Neural cell (in vitro differentiated cells): ENCODE measurements at regions not wholly inside any gene's neighbourhood (a gene's known extent, or its start where the extent isn't known, plus 50 kb on each side); places are given as distances from the start of the nearest gene placed in this dataset.

ENCODE experiments used
- H2AFZ ChIP-seq: fragments of 200-600, 300-800 bp; sonication (generic), shearing (Covaris generic); 2 replicates; pipeline ENCODE4 v1.6.0; 2014; ENCODE audit warnings: low read depth, mild to moderate bottlenecking, antibody characterized with exemption, low read length, moderate library complexity
- H3F3A ChIP-seq: fragments of 200-600 bp; shearing (Covaris generic); 2 replicates; pipeline ENCODE4 v1.6.1; 2016; ENCODE audit warnings: mild to moderate bottlenecking, moderate library complexity, mixed read lengths, antibody characterized with exemption, low read length; ENCODE audit not compliant: insufficient read depth, poor library complexity, severe bottlenecking
- H3K27ac ChIP-seq: fragments of 200-600, 300-800 bp; sonication (generic), shearing (Covaris generic); 2 replicates; pipeline ENCODE4 v1.5.1; 2014; ENCODE audit warnings: mild to moderate bottlenecking, low read length, moderate library complexity
- H3K27me3 ChIP-seq: fragments of 300-800, 200-600 bp; sonication (generic), shearing (Covaris generic); 2 replicates; pipeline ENCODE4 v1.6.0; 2014; ENCODE audit warnings: mild to moderate bottlenecking, low read depth, low read length, moderate library complexity; ENCODE audit not compliant: insufficient read depth
- H3K36me3 ChIP-seq: fragments of 300-800, 200-600 bp; sonication (generic), shearing (Covaris generic); 2 replicates; pipeline ENCODE4 v1.5.1; 2014; ENCODE audit warnings: mild to moderate bottlenecking, antibody characterized with exemption, low read length, moderate library complexity; ENCODE audit not compliant: insufficient read depth
- H3K4me2 ChIP-seq: fragments of 300-800, 200-600 bp; sonication (generic), shearing (Covaris generic); 2 replicates; pipeline ENCODE4 v1.6.0; 2014; ENCODE audit warnings: mild to moderate bottlenecking, low read length
- H3K4me3 ChIP-seq: fragments of 300-800, 200-600 bp; sonication (generic), shearing (Covaris generic); 2 replicates; pipeline ENCODE4 v1.5.1; 2014; ENCODE audit warnings: mild to moderate bottlenecking, low read length, moderate library complexity
- H3K79me2 ChIP-seq: fragments of 200-600 bp; shearing (Covaris generic); replicated peaks from 2 replicates; pipeline ENCODE4 v1.6.0; 2014; ENCODE audit warnings: mild to moderate bottlenecking, low read length, moderate library complexity; ENCODE audit not compliant: insufficient read depth
- H3K9ac ChIP-seq: fragments of 300-800, 200-600 bp; sonication (generic), shearing (Covaris generic); 2 replicates; pipeline ENCODE4 v1.6.1; 2016; ENCODE audit warnings: mild to moderate bottlenecking, low read length, mixed read lengths
- H3K9me2 ChIP-seq: fragments of 200-600 bp; shearing (Covaris generic); 2 replicates; pipeline ENCODE4 v1.6.1; 2016; ENCODE audit warnings: mild to moderate bottlenecking, low read length, mixed read lengths; ENCODE audit not compliant: insufficient read depth
- H3K9me3 ChIP-seq: fragments of 200-600, 300-800 bp; sonication (generic), shearing (Covaris generic); 2 replicates; pipeline ENCODE4 v1.6.1; 2016; ENCODE audit warnings: mild to moderate bottlenecking, mixed run types, low read length, moderate library complexity, mixed read lengths
- H4K20me1 ChIP-seq: fragments of 200-600 bp; shearing (Covaris generic); 2 replicates; pipeline ENCODE4 v1.6.1; 2016; ENCODE audit warnings: mild to moderate bottlenecking, mixed run types; ENCODE audit not compliant: insufficient read depth
- CTCF ChIP-seq: fragments of 450-650 bp; IDR thresholded peaks from 2 replicates; pipeline ENCODE4 v1.5.1; 2014; ENCODE audit warnings: antibody characterized with exemption, mild to moderate bottlenecking, moderate library complexity; ENCODE audit not compliant: poor library complexity, severe bottlenecking
- EP300 ChIP-seq: fragments of 450-650 bp; conservative IDR thresholded peaks from 2 replicates; pipeline ENCODE4 v1.6.1; 2014; ENCODE audit warnings: antibody characterized with exemption, mild to moderate bottlenecking, moderate library complexity; ENCODE audit not compliant: poor library complexity, severe bottlenecking
- EZH2 ChIP-seq: fragments of 200-600, 300-800 bp; shearing (Covaris generic), sonication (generic); IDR thresholded peaks from 2 replicates; pipeline ENCODE4 v1.6.1; 2014; ENCODE audit warnings: antibody characterized with exemption, low read length, borderline replicate concordance, mild to moderate bottlenecking; ENCODE audit not compliant: insufficient read depth, poor library complexity, severe bottlenecking
- MXI1 ChIP-seq: fragments of 450-650 bp; conservative IDR thresholded peaks from 2 replicates; pipeline ENCODE4 v1.6.1; 2014; ENCODE audit warnings: antibody characterized with exemption, mild to moderate bottlenecking; ENCODE audit not compliant: poor library complexity, severe bottlenecking
- POLR2AphosphoS5 ChIP-seq: IDR thresholded peaks from 2 replicates; pipeline ENCODE4 v1.6.1; 2012
- RAD21 ChIP-seq: fragments of 450-650 bp; conservative IDR thresholded peaks from 2 replicates; pipeline ENCODE4 v1.6.1; 2014; ENCODE audit warnings: antibody characterized with exemption, mild to moderate bottlenecking, moderate library complexity
- REST ChIP-seq: IDR thresholded peaks from 2 replicates; pipeline ENCODE4 v1.6.1; 2012; ENCODE audit warnings: borderline replicate concordance
- SMC3 ChIP-seq: fragments of 450-650 bp; conservative IDR thresholded peaks from 2 replicates; pipeline ENCODE4 v1.6.1; 2014; ENCODE audit warnings: antibody characterized with exemption, mild to moderate bottlenecking, moderate library complexity; ENCODE audit not compliant: poor library complexity
- TAF1 ChIP-seq: IDR thresholded peaks from 2 replicates; pipeline ENCODE4 v1.6.1; 2012; ENCODE audit warnings: low read depth

- no peaks in the 10 kb centered on the region for H3K9me3 ChIP-seq
- no peaks in the 10 kb centered on the region for H3K27me3 ChIP-seq
- TF ChIP-seq EZH2 (no peak), RAD21 (no peak), POLR2AphosphoS5 (no peak), TAF1 (no peak), REST (no peak), MXI1 (no peak), EP300 (no peak), SMC3 (no peak), CTCF (no peak)
- no peak overlapping the region for H3K4me2 ChIP-seq
- no peak overlapping the region for H2AFZ ChIP-seq
- H3F3A ChIP-seq, result no peaks in the 10 kb centered on the region
- H3K9me2 ChIP-seq, result no peaks in the 10 kb centered on the region
- H3K4me3 ChIP-seq, result no peak overlapping the region
- H3K9ac ChIP-seq, result no peak overlapping the region
- no peaks in the 10 kb centered on the region for H3K36me3 ChIP-seq
- no peaks in the 10 kb centered on the region for H3K79me2 ChIP-seq
- no peak overlapping the region for H3K27ac ChIP-seq
- no peaks in the 10 kb centered on the region for H4K20me1 ChIP-seq
Measured at GRCh38 chr3:118400886-118401285, 633.8 kb downstream of the IGSF11 start.

- TF ChIP-seq RAD21 (no peak), MXI1 (no peak), POLR2AphosphoS5 (no peak), EP300 (no peak), SMC3 (no peak), REST (no peak), EZH2 (no peak), TAF1 (no peak), CTCF (no peak)
- H3K27me3 ChIP-seq, result no peaks in the 10 kb centered on the region
- H3K4me3 ChIP-seq, result no peak overlapping the region
- H3F3A ChIP-seq, result no peaks in the 10 kb centered on the region
- no peak overlapping the region for H2AFZ ChIP-seq
- no peaks in the 10 kb centered on the region for H3K36me3 ChIP-seq
- no peaks in the 10 kb centered on the region for H3K79me2 ChIP-seq
- no peak overlapping the region for H3K27ac ChIP-seq
- H4K20me1 ChIP-seq, result no peaks in the 10 kb centered on the region
- H3K9ac ChIP-seq, result no peak overlapping the region
- H3K4me2 ChIP-seq, result no peak overlapping the region
- no peaks in the 10 kb centered on the region for H3K9me2 ChIP-seq
- no peaks in the 10 kb centered on the region for H3K9me3 ChIP-seq
Measured at GRCh38 chr3:118401887-118402286, 632.8 kb downstream of the IGSF11 start.
